ENCODE measurements at regions not wholly inside any gene's neighbourhood (a gene's known extent, or its start where the extent isn't known, plus 50 kb on each side); places are given as distances from the start of the nearest gene placed in this dataset.

DNA sequence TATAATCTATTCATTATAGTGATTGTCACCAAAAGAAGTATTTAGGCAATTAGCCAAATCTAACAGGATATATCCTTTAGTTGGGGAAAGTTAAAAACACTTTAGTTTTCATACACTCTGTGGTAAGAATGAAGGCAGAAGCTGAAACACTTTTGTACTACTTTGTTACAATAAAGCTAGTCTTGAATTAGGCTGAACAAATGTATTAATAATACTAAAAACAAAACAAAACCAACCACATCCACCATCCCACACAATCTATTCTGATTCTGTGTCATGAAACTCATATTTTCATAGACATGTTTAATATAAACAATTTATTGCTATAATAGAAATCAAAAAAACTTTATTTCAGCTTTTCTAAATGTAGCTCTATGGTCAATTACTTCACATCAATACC, 508.8 kb downstream of the ZEB2 start:
- TF ChIP-seq CTCF (IDR thresholded peaks at IDR 0.05) (no peak), POLR2A (IDR thresholded peaks at IDR 0.05) (no peak), POLR2AphosphoS5 (IDR thresholded peaks at IDR 0.05) (no peak), EP300 (IDR thresholded peaks at IDR 0.05) (no peak)
